Activated CD4-positive, alpha-beta memory T cell treated with anti-CD3 and anti-CD28 coated beads, Interleukin-2, amount 10 ng/mL, durations not matched to agents 7 days and 5 days (primary cell): ENCODE measurements at regions not wholly inside any gene's neighbourhood (a gene's known extent, or its start where the extent isn't known, plus 50 kb on each side); places are given as distances from the start of the nearest gene placed in this dataset.
"Not testable (repeated sequence)": the region's sequence is repeated elsewhere in the genome, so short reads cannot be mapped to it uniquely, and the experiment has no call there.

ENCODE experiments used
- CTCF ChIA-PET: fragments of 350-600 bp; sonication (Branson Sonifier 250); formaldehyde crosslinking; loops from one replicate; lab custom pipeline; 2021; ENCODE audit warnings: antibody characterized with exemption, inconsistent platforms; lab: Charles Lee
- POLR2A ChIA-PET: fragments of 350-600 bp; sonication (Branson Sonifier 250); formaldehyde crosslinking; loops from one replicate; lab custom pipeline; 2021; ENCODE audit warnings: antibody characterized with exemption; lab: Charles Lee
- DNase-seq: peaks from one replicate; pipeline ENCODE4 v3.0.0-alpha.2; 2020
- H3K27ac Mint-ChIP-seq: one replicate; pipeline ENCODE4 v1.8.0; 2021; ENCODE audit warnings: mild to moderate bottlenecking, mixed read lengths
- H3K27me3 Mint-ChIP-seq: one replicate; pipeline ENCODE4 v1.8.0; 2021; ENCODE audit warnings: mixed read lengths
- H3K36me3 Mint-ChIP-seq: one replicate; pipeline ENCODE4 v1.8.0; 2021; ENCODE audit warnings: low read depth, mixed read lengths
- H3K4me1 Mint-ChIP-seq: one replicate; pipeline ENCODE4 v1.8.0; 2021; ENCODE audit warnings: mixed read lengths
- H3K4me3 Mint-ChIP-seq: one replicate; pipeline ENCODE4 v1.8.0; 2021; ENCODE audit warnings: mild to moderate bottlenecking, mixed read lengths
- H3K9me3 Mint-ChIP-seq: one replicate; pipeline ENCODE4 v1.8.0; 2021; ENCODE audit warnings: mixed read lengths

DNA sequence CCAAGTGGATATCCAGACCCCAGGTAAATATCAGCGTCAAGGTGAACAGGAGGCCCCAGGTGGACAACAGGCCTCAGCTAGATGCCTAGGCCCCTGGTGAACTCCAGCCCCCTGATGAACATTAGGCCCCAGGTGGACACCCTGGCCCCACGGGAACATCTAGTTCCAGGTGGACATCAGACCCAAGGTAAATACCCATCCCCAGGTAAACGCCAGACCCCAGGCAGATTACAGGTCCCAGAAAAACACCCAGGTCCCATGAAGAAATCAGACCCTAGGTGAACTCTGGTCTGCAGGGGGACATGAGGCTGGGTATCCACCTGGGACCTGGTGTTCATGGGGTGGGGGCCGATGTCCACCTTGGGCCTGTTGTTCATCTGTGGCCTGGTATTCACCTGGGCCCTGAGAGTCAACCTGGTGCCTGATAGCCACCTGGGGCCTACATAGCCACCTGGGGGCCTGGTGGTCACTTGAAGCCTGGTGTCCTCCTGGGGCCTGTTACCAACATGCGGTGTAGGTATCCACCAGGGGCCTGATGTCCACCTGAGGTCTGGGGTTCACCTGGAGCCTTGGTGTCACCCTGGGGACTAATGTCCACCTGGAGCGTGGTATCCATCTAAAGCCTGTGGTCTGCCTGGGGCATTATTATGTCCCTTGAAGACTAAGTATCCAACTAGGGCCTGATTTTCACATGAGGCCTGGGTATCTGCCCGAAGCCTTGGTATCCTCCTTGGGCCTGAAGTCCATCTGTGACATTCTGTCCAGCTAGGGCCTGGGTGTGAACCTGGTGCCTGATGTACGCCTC, 56.8 kb upstream of the SEPTIN5 start:
- H3K36me3 Mint-ChIP-seq, result no peaks in the 10 kb centered on the region
- POLR2A ChIA-PET, result no interaction called here

GRCh38 chr22:19658057-19658966, 56.0 kb upstream of the SEPTIN5 start:
- no peaks in the 10 kb centered on the region for H3K36me3 Mint-ChIP-seq
- H3K27me3 Mint-ChIP-seq, result no peaks in the 10 kb centered on the region
- H3K9me3 Mint-ChIP-seq, result no peaks in the 10 kb centered on the region
- H3K27ac Mint-ChIP-seq, result no peak overlapping the region
- ChIA-PET CTCF (no interaction called here), POLR2A (no interaction called here)
- H3K4me1 Mint-ChIP-seq, result peaks cover 2% of the 10 kb centered on the region
- DNase-seq, result no peak
- no peak overlapping the region for H3K4me3 Mint-ChIP-seq

More for the DNA sequence above, 56.8 kb upstream of the SEPTIN5 start:
- Mint-ChIP-seq H3K27me3 (peaks cover under 1% of the 10 kb centered on the region), H3K4me3 (no peak overlapping the region), H3K9me3 (no peaks in the 10 kb centered on the region), H3K27ac (no peak overlapping the region), H3K4me1 (no peaks in the 10 kb centered on the region)
- CTCF ChIA-PET, result no interaction called here
- no peak for DNase-seq

DNA sequence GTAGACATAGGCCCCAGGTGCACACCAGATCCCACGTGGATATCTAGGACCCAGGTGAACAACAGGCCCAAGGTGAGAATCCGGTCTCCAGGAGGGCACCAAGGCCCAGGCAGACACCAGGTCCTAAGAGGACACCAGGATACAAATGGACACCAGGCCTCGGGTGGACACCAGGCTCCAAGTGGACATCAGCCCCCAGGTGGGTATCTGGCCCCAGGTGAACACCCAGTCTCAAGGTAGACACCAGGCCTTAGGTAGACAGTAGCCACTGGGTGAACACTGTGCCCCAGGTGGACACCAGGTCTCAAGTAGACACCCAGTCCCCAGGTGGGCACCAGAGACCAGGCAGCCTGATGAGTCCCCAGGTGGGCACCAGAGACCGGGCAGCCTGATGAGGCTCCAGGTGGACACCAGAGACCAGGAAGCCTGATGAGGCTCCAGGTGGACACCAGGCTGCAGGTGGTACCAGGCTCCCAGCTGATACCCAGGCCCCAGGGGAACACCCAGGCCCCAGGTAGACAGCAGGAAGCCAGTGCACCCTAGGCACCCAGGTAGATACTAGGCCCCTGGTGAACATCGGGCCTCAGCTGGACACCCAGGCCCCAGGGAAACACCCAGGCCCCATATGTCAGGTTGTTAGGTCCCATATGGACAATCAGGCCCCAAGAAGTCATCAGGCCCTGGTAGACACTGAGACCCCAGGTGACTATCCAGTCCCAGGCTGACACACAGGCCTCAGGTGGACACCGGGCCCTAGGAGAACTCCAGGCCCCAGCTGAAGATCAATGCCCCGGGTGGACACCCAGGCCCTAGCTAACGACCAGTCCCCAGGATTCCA, 55.1 kb upstream of the SEPTIN5 start:
- Mint-ChIP-seq H3K27me3 (peaks cover 2% of the 10 kb centered on the region), H3K36me3 (no peaks in the 10 kb centered on the region), H3K9me3 (no peaks in the 10 kb centered on the region), H3K4me3 (no peak overlapping the region), H3K27ac (no peak overlapping the region), H3K4me1 (peaks cover 2% of the 10 kb centered on the region)
- DNase-seq, result no peak
- CTCF ChIA-PET, result no interaction called here
- POLR2A ChIA-PET, result no interaction called here

DNA sequence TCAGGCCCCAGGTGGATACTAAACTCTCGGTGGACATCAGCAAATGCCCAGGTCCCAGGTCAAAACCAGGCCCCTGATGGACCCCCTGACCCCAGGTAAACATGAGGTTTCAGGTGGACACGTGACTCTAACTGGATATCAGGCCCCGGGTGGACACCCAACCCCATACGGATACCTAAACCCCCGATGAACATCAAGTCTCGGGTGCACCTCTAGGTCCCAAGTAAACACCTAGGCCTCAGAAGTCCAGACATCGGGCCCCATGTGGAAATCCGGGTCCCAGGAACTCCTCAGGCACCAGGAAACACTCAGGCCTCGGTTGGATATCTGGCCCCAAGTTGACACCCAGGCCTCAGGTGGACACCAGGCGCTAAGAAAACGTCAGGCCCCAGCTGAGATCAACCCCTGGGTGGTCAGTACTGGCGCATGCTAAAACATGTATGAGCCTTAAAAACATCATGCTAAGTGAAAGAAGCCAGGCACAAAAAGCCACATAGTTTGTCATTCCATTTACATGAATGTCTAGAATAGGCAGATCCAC, 54.4 kb upstream of the SEPTIN5 start:
- ChIA-PET CTCF (no interaction called here), POLR2A (no interaction called here)
- no peaks in the 10 kb centered on the region for H3K36me3 Mint-ChIP-seq
- no peak overlapping the region for H3K27ac Mint-ChIP-seq
- DNase-seq, result no peak
- peaks cover 2% of the 10 kb centered on the region for H3K4me1 Mint-ChIP-seq
- H3K4me3 Mint-ChIP-seq, result no peak overlapping the region
- no peaks in the 10 kb centered on the region for H3K9me3 Mint-ChIP-seq
- H3K27me3 Mint-ChIP-seq, result peaks cover 4% of the 10 kb centered on the region

GRCh38 chr22:19660583-19660982, 53.7 kb upstream of the SEPTIN5 start:
- H3K4me3 Mint-ChIP-seq, H3K27me3 Mint-ChIP-seq, DNase-seq, H3K27ac Mint-ChIP-seq, H3K4me1 Mint-ChIP-seq, CTCF ChIA-PET, H3K36me3 Mint-ChIP-seq, H3K9me3 Mint-ChIP-seq, POLR2A ChIA-PET: not testable (repeated sequence)

DNA sequence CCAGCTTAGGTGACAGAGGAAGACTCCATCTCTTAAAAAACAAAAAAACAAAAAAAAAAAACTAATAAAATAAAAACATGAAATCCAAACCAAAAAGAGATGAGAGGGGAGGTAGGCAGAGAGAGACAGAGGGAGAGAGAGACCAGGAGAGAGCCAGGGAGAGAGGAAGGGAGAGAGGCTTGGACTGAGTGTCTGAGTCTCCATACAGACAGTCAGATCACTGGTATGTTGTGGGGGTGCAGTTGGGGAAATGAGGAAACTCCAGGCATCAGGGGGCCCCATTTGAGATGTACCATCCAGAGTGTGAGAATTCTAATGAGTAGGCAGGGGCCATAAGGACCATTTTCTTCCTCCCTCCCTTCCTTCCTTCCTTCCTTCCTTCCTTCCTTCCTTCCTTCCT, 53.1 kb upstream of the SEPTIN5 start:
- DNase-seq, result no peak
- Mint-ChIP-seq H3K27ac (no peak overlapping the region), H3K27me3 (peaks cover 4% of the 10 kb centered on the region), H3K4me1 (peaks cover 2% of the 10 kb centered on the region), H3K9me3 (no peaks in the 10 kb centered on the region), H3K4me3 (no peak overlapping the region), H3K36me3 (no peaks in the 10 kb centered on the region)
- CTCF ChIA-PET, result no interaction called here
- POLR2A ChIA-PET, result no interaction called here

GRCh38 chr22:19662049-19662684, 52.1 kb upstream of the SEPTIN5 start:
- H3K27me3 Mint-ChIP-seq, POLR2A ChIA-PET, H3K4me3 Mint-ChIP-seq, H3K4me1 Mint-ChIP-seq, H3K9me3 Mint-ChIP-seq, H3K36me3 Mint-ChIP-seq, DNase-seq, H3K27ac Mint-ChIP-seq, CTCF ChIA-PET: not testable (repeated sequence)

- no peaks in the 10 kb centered on the region for H3K36me3 Mint-ChIP-seq
- DNase-seq, result no peak
- H3K4me3 Mint-ChIP-seq, result no peak overlapping the region
- H3K27ac Mint-ChIP-seq, result no peak overlapping the region
- ChIA-PET POLR2A (no interaction called here), CTCF (no interaction called here)
- no peaks in the 10 kb centered on the region for H3K9me3 Mint-ChIP-seq
- peaks cover 2% of the 10 kb centered on the region for H3K4me1 Mint-ChIP-seq
- H3K27me3 Mint-ChIP-seq, result peaks cover 4% of the 10 kb centered on the region
Observed at GRCh38 chr22:19663286-19663815, 51.0 kb upstream of the SEPTIN5 start.

DNA sequence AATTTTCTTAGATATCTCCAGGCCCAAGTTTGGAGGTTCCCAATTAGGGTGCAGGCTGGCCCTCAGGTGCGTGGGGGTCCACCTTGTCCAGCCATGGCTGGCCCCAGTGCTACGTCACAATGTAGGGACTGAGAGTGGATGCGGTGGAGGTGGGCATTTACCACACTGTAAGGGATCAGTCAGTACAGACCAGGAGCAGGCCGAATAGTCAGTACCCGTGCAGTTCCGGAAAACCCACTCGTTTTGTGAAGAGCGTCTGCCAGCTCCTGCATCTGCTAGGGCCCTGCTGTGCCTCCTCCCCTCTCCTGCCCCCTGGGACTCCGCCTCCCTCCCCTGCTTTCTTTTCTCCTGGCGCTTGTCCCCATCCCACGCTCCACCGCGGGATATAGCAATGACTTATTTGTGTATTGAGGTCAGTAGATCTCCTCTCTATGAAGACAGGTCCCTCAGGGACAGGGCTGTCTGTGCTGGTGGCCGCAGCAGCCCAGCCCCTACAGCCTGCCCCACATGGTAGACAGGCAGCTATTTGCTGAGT, 50.4 kb upstream of the SEPTIN5 start:
- Mint-ChIP-seq H3K9me3 (no peaks in the 10 kb centered on the region), H3K4me1 (peaks cover 2% of the 10 kb centered on the region), H3K27me3 (peaks cover 4% of the 10 kb centered on the region), H3K36me3 (no peaks in the 10 kb centered on the region), H3K27ac (no peak overlapping the region), H3K4me3 (no peak overlapping the region)
- ChIA-PET POLR2A (no interaction called here), CTCF (no interaction called here)
- no peak for DNase-seq

- H3K4me3 Mint-ChIP-seq, result no peak overlapping the region
- no peaks in the 10 kb centered on the region for H3K9me3 Mint-ChIP-seq
- ChIA-PET CTCF (no interaction called here), POLR2A (no interaction called here)
- no peak overlapping the region for H3K27ac Mint-ChIP-seq
- DNase-seq, result no peak
- H3K36me3 Mint-ChIP-seq, result no peaks in the 10 kb centered on the region
- peaks cover 2% of the 10 kb centered on the region for H3K4me1 Mint-ChIP-seq
- peaks cover 4% of the 10 kb centered on the region for H3K27me3 Mint-ChIP-seq
Observed at GRCh38 chr22:19664406-19664805, 49.9 kb upstream of the SEPTIN5 start.
